GM12892 (cell line): ENCODE measurements at regions not wholly inside any gene's neighbourhood (a gene's known extent, or its start where the extent isn't known, plus 50 kb on each side); places are given as distances from the start of the nearest gene placed in this dataset.
"Not testable (repeated sequence)": the region's sequence is repeated elsewhere in the genome, so short reads cannot be mapped to it uniquely, and the experiment has no call there.

Source experiments
- DNase-seq: peaks from one replicate; pipeline ENCODE4 v3.0.0; 2011; ENCODE audit not compliant: insufficient read length
- FAIRE-seq: peaks from 2 replicates; lab custom pipeline; 2011; peaks lifted over from hg19 to GRCh38; lab: Jason Lieb, UNC
- POLR2A ChIP-seq: IDR thresholded peaks from 2 replicates; pipeline ENCODE4 v1.6.1; 2011; ENCODE audit warnings: low read depth, low read length, control low read depth
- POLR2AphosphoS5 ChIP-seq: IDR thresholded peaks from 2 replicates; pipeline ENCODE4 v1.6.1; 2011; ENCODE audit warnings: low read depth, low read length, control low read depth
- TAF1 ChIP-seq: IDR thresholded peaks from 2 replicates; pipeline ENCODE4 v1.6.1; 2011; ENCODE audit warnings: low read depth, mild to moderate bottlenecking, control low read depth, low read length, borderline replicate concordance

DNA sequence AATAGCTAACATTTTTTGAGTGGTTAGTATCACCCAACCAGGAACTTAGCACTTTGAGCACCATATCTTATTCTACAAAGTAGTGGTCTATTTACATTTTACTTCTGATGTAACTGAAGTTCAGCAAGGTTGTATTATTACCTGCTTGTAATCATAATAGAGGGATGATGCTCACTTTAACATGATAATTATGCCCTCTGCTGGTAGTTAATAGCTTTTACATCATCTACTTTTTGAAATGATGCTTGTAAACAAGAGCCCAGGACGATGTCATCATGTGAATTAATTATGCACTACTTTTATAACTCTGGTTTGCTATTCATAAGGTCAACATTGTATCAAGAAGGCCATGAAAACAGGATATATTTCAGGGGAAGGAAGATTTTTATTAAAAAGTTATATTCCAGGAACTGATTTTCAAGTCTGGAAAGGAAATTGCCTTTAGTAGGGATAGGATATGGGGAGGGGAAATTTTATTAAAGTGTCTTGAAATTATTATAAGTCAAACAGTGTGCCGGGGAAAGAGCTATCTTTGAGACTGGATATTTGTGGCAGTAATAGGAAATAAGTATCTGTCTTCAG, 80.3 kb upstream of the SCIN start:
- TF ChIP-seq TAF1 (no peak), POLR2A (no peak), POLR2AphosphoS5 (no peak)
- DNase-seq (no peak), FAIRE-seq (peak; percentile 61)

DNA sequence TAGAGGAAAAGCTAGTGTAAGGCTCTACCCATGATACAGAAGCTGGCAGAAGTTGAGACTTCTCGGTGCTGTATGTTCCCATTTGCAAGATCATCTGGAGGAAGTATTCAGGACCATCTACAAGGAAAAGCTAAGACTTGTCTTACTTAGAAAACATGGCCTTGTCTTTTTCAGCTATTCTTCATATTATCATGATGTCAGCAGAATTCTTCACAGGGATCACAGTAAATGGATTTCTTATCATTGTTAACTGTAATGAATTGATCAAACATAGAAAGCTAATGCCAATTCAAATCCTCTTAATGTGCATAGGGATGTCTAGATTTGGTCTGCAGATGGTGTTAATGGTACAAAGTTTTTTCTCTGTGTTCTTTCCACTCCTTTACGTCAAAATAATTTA, 79.6 kb upstream of the SCIN start:
- no peak for TF ChIP-seq POLR2A
- no peak for TF ChIP-seq POLR2AphosphoS5
- no peak for TF ChIP-seq TAF1
- FAIRE-seq (no peak), DNase-seq (no peak)

DNA sequence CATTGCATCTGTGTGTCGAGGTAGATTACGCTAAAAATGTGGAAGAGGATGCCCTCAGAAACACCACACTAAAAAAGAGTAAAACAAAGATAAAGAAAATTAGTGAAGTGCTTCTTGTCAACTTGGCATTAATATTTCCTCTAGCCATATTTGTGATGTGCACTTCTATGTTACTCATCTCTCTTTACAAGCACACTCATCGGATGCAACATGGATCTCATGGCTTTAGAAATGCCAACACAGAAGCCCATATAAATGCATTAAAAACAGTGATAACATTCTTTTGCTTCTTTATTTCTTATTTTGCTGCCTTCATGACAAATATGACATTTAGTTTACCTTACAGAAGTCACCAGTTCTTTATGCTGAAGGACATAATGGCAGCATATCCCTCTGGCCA, 79.0 kb upstream of the SCIN start:
- TF ChIP-seq POLR2AphosphoS5 (no peak), POLR2A (no peak), TAF1 (no peak)
- FAIRE-seq = no peak
- DNase-seq = no peak

DNA sequence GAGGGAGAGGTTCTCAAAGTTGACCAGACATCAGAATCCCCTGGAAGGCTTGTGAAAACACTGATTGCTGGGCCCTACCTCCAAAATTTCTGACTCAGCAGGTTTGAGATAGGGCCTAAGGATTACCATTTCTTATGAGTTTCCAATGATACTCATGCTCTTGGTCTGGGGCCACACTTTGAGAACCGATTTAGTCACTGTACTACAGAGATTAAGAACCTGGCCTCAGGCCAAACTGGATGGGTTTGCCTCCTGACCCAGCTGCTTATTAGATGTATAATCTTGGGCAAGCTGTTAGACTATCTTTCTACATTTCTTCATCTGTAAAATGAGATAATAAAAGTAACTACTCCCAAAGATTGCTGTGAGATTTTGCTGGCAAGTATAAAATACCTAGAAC, 77.1 kb upstream of the SCIN start:
- no peak for TF ChIP-seq POLR2A
- no peak for TF ChIP-seq POLR2AphosphoS5
- TF ChIP-seq TAF1 = no peak

DNA sequence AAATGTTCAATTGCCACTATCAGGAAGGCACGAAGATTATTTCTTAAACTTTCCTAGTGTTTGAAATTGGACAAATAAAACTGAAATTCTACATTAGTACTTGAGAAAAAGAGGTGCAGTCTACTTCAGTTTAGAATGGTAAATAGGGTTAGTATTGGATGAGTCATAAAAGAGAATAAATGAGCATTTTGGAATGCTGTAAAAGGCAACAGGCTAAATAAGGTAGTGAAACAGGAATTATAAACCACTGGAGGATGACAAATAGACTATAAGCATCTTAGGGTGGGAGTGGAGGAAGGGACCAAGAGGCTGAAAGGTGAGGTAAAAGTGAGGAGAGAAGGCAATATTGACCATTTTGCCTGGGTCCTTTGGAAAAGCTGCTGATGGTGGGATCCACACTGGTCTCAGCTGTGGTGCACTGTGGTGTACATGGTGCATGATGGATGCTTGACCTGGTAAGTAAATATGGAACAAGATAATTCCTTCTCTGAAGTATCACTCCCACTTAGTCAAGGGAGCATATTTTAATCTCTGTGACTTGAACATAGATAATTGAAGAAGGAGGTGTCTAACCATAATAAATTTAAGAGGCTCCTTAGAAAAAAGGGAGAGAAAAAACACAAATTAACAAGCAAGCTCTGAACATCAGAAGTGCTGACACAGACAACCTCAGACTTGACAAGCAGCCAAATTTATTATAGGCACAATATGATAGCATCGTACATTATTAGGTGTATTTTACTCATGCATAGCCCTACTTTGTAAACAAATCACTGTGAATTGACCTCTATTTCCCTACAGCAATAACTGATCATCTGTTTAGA, 76.4 kb upstream of the SCIN start:
- no peak for TF ChIP-seq TAF1
- no peak for TF ChIP-seq POLR2A
- TF ChIP-seq POLR2AphosphoS5 = no peak
- no peak for FAIRE-seq
- DNase-seq = no peak

More for the DNA sequence above, 77.1 kb upstream of the SCIN start:
- DNase-seq (no peak), FAIRE-seq (no peak)

DNA sequence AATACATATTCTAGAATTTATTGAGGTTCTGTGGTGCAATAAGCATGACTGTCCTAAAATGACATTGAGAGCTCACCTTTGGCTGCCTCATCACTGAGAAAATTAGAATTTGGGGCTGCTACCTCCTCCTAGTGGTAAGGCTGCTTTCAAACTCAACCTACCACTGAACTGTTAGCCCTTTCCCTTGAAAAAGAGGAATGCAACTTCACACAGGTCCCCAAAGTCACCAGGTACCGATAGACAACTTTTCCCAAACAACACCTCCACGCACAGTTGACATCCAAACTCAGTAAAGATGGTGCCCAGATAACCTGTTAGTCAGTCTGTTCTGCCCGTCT, 75.9 kb upstream of the SCIN start:
- no peak for FAIRE-seq
- DNase-seq = no peak

DNA sequence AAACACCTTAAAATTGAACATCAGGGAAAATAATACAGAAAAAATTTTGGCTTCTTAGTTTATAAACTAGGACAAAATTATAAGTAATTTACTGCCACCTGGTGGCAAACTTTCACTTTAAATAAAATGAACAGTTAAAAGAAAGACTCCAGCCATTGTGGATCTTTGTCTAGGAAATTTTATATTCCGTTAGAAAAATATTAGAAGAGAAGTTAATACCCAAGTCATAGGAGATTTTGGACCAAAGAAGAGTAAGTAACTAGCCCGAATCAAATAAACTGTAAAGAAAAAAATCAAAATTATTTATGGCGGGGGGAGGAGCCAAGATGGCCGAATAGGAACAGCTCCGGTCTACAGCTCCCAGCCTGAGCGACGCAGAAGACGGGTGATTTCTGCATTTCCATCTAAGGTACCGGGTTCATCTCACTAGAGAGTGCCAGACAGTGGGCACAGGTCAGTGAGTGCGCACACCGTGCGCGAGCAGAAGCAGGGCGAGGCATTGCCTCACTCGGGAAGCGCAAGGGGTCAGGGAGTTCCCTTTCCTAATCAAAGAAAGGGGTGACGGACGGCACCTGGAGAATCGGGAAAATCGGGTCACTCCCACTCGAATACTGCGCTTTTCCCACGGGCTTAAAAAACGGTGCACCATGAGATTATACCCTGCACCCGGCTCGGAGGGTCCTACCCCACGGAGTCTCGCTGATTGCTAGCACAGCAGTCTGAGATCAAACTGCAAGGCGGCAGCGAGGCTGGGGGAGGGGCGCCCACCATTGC, 73.4 kb upstream of the SCIN start:
- not testable (repeated sequence) for DNase-seq, FAIRE-seq

More for the DNA sequence above, 75.9 kb upstream of the SCIN start:
- TF ChIP-seq TAF1 = no peak
- TF ChIP-seq POLR2A = no peak

DNA sequence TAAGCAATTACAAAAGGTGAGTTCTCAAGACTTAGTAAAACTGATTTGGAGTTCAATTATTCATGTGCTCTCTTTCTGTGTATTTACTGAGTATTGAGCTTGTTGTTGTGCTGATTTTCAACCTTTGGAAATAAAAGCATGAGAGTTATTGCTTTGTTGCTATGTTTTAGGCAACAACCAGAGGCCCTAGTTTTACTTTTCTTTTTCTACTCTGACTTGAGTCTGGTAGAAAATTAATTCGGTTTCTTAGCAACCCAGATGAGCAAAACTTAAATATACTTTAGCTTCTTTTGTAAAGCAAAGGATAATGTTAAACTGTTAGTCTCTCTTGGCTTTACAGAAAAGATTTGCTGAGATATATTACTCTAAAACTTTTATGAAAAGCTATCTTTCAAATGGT, 66.4 kb upstream of the SCIN start:
- FAIRE-seq (no peak), DNase-seq (no peak)
- TF ChIP-seq TAF1 (no peak), POLR2AphosphoS5 (no peak), POLR2A (no peak)

DNA sequence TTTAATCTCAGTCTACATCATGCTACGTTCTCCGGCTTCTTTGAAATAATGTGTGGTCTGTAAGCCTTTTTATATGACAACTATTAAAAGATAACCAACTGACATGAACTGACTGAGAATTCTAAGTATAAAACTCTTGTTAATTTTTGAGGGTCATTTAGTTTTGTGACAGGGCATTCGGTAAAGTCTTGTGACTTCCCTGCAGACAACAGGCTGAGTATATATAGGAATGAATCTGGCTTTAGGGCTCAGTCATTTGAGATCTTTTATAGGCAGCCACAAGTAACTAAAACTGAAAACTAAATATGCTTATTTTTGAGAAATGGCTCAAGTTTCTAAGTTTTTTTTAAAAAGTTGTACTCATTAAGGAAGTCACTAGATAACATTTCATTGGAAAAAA, 62.5 kb upstream of the SCIN start:
- DNase-seq (no peak), FAIRE-seq (no peak)
- TF ChIP-seq POLR2AphosphoS5 = no peak
- no peak for TF ChIP-seq TAF1
- TF ChIP-seq POLR2A = no peak

DNA sequence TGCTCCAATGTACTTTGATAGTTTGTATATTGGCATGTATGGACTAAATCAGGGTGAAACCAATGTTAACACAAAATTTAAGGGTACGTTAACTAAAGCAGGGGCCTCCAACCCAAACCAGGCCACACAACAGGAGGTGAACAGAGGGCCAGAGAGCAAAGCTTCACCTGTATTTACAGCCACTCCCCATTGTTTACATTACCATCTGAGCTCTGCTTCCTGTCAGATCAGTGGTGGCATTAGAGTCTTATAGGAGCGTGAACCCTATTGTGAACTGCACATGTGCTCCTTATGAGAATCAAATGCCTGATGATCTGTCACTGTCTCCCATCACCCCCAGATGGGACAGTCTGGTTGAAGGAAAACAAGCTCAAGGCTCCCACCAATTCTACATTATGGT, 62.0 kb upstream of the SCIN start:
- TF ChIP-seq POLR2A (no peak), TAF1 (no peak), POLR2AphosphoS5 (no peak)
- FAIRE-seq (no peak), DNase-seq (no peak)

DNA sequence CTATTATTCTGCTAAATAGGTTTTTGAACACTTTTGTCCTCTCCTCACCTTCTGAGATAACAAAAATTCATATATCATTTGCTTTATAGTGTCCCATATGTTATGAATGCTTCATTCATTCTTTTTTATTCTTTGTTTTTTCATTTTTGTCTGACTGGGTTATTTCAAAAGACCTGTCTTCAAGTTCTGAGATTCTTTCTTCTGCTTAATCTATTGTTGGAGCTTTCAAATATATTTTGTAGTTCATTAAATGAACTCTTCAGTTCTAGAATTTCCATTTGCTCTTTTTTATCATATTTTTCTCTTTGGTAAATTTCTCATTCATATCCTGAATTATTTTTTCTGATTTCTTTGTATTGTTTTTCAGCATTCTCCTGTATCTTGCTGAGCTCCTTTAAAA, 53.1 kb upstream of the SCIN start:
- no peak for DNase-seq
- TF ChIP-seq POLR2AphosphoS5 (no peak), POLR2A (no peak), TAF1 (no peak)
- FAIRE-seq = no peak

DNA sequence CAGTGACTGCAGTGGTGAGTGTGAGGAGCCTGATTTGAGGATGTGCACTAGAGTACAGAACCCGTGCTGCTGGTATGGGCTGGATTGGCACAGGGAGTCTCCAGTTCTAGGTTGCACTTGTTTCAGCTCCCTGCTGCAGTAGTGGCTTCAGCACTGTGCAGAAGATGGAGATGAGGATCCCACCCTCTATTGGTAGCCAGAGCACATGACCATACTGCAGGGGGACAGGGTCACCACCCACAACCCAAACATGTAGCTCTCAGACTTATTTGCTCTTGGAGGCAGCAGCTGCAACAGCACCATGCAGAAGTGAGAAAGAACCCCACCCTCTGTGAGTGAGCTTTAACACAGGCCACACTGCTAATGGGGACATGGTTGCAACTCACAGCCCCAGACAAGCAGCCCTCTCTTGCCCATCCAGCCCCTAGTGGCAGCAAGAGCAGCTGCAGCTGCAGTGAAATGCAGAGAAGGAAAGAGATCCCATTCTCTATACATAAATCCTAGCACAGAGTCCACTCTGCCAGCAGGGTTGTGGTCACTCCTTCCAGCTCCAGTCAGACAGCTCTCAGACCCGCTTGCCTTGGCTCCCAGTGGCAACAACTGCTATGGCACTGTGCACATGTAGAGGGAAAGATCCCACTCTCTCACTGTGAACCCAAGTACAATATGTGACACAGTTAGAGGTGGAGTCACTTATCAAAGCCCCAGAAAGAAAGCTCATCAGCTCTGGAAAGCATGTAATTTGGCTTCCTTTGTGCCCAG, 51.4 kb upstream of the SCIN start:
- no peak for FAIRE-seq
- no peak for TF ChIP-seq TAF1
- TF ChIP-seq POLR2AphosphoS5 = no peak
- no peak for TF ChIP-seq POLR2A
- no peak for DNase-seq
